ENCODE measurements at regions not wholly inside any gene's neighbourhood (a gene's known extent, or its start where the extent isn't known, plus 50 kb on each side); places are given as distances from the start of the nearest gene placed in this dataset.

DNA sequence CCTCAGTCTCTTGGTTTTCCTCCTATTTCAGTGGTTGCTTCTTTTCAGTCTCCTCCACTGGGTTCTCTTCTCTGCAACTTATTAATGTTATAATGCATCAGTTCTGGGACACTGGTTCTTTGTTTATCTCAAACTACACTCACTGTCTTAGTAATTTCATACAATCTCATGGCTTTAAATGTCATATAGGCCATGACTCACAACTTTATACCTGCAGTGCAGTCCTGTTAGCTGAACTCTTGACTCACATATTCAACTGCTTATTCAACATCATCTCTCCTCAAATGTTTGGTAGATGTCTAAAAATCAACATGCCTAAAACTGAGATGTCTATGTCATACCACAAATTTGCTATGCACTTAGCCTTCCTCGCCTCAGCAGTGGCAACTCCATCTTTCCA lies 101.2 kb upstream of the PALS2 start:
- TF ChIP-seq, protein P1, sequence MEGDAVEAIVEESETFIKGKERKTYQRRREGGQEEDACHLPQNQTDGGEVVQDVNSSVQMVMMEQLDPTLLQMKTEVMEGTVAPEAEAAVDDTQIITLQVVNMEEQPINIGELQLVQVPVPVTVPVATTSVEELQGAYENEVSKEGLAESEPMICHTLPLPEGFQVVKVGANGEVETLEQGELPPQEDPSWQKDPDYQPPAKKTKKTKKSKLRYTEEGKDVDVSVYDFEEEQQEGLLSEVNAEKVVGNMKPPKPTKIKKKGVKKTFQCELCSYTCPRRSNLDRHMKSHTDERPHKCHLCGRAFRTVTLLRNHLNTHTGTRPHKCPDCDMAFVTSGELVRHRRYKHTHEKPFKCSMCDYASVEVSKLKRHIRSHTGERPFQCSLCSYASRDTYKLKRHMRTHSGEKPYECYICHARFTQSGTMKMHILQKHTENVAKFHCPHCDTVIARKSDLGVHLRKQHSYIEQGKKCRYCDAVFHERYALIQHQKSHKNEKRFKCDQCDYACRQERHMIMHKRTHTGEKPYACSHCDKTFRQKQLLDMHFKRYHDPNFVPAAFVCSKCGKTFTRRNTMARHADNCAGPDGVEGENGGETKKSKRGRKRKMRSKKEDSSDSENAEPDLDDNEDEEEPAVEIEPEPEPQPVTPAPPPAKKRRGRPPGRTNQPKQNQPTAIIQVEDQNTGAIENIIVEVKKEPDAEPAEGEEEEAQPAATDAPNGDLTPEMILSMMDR (IDR thresholded peaks at IDR 0.05) = no peak
- no peak for TF ChIP-seq POLR2A (IDR thresholded peaks at IDR 0.05)

Measured in esophagus squamous epithelium (tissue), 4 donors.